CD14-positive monocyte (primary cell): ENCODE measurements at regions not wholly inside any gene's neighbourhood (a gene's known extent, or its start where the extent isn't known, plus 50 kb on each side); places are given as distances from the start of the nearest gene placed in this dataset.

Experiments used
- DNase-seq, 3 donors: peaks; one replicate each; pipeline ENCODE4 v3.0.0-alpha.2; 2011 to 2022
- H2AFZ ChIP-seq: 2 replicates; pipeline ENCODE4 v1.6.0; 2012; ENCODE audit warnings: mild to moderate bottlenecking, low read depth, low read length, inconsistent platforms; ENCODE audit not compliant: insufficient read depth, poor library complexity, severe bottlenecking
- H3K27ac ChIP-seq, 2 donors: 1 replicate in 1 of 2; 2 replicates in 1 of 2; pipeline ENCODE4 v1.5.1; 2012 to 2013; ENCODE audit warnings: low read length in 2 of 2, control low read depth in 1 of 2, inconsistent platforms in 1 of 2, low read depth in 1 of 2, mild to moderate bottlenecking in 1 of 2
- H3K27me3 ChIP-seq, 2 donors: one replicate each; pipeline versions ENCODE4 v1.6.0 to v1.6.1; 2011 to 2013; ENCODE audit warnings: low read length in 2 of 2; ENCODE audit not compliant: control insufficient read depth in 2 of 2, insufficient read depth in 2 of 2
- H3K36me3 ChIP-seq, 2 donors: replicated peaks in 1 of 2; 1 replicate in 1 of 2; 2 replicates in 1 of 2; pipeline versions ENCODE4 v1.5.1 to v1.6.1; 2012 to 2013; ENCODE audit warnings: low read length in 2 of 2, control low read depth in 1 of 2, inconsistent platforms in 1 of 2, mild to moderate bottlenecking in 1 of 2; ENCODE audit not compliant: insufficient read depth in 2 of 2, control insufficient read depth in 1 of 2
- H3K4me1 ChIP-seq, 2 donors: 1 replicate in 1 of 2; 2 replicates in 1 of 2; pipeline versions ENCODE4 v1.5.1 to v1.6.1; 2012 to 2013; ENCODE audit warnings: low read length in 2 of 2, control low read depth in 1 of 2, inconsistent platforms in 1 of 2, mild to moderate bottlenecking in 1 of 2, moderate library complexity in 1 of 2; ENCODE audit not compliant: insufficient read depth in 2 of 2, control insufficient read depth in 1 of 2
- H3K4me2 ChIP-seq: replicated peaks from 2 replicates; pipeline ENCODE3; 2012; ENCODE audit warnings: low read length, moderate library complexity, mild to moderate bottlenecking; ENCODE audit not compliant: poor library complexity, severe bottlenecking; ENCODE audit errors: extremely low read depth
- H3K4me3 ChIP-seq, 3 experiments: fragments of 200-600 bp in 1 of 3; sonication (generic) in 1 of 3; replicated peaks in 1 of 3; 1 replicate in 2 of 3; 2 replicates in 1 of 3; pipeline ENCODE4 v1.5.1; 2011 to 2013; ENCODE audit warnings: low read length in 3 of 3, mild to moderate bottlenecking in 3 of 3, control low read depth in 2 of 3, low read depth in 2 of 3, inconsistent platforms in 1 of 3, moderate library complexity in 1 of 3
- H3K79me2 ChIP-seq: 2 replicates; pipeline ENCODE4 v1.6.0; 2012; ENCODE audit warnings: mild to moderate bottlenecking, control low read depth, inconsistent platforms, low read length, moderate library complexity; ENCODE audit not compliant: insufficient read depth
- H3K9ac ChIP-seq: 2 replicates; pipeline ENCODE4 v1.6.0; 2017; ENCODE audit warnings: low read length, mild to moderate bottlenecking; ENCODE audit not compliant: insufficient read depth, poor library complexity, severe bottlenecking
- H3K9me3 ChIP-seq, 2 donors: replicated peaks in 1 of 2; 1 replicate in 1 of 2; 2 replicates in 1 of 2; pipeline versions ENCODE4 v1.5.1 to v1.6.1; 2012 to 2013; ENCODE audit warnings: low read length in 2 of 2, control low read depth in 1 of 2; ENCODE audit not compliant: control insufficient read depth in 1 of 2, insufficient read depth in 1 of 2
- H4K20me1 ChIP-seq: 2 replicates; pipeline ENCODE4 v1.6.0; 2012; ENCODE audit warnings: mild to moderate bottlenecking, low read length, control low read depth, moderate library complexity; ENCODE audit not compliant: insufficient read depth
- H3K27ac Mint-ChIP-seq, 7 donors: one replicate each; pipeline ENCODE4 v1.8.0; 2020; ENCODE audit warnings: mild to moderate bottlenecking in 7 of 7, mixed read lengths in 7 of 7, moderate library complexity in 6 of 7, inconsistent platforms in 2 of 7
- H3K27me3 Mint-ChIP-seq, 3 donors: one replicate each; pipeline ENCODE4 v1.8.0; 2021 to 2022; ENCODE audit warnings: low read depth in 3 of 3, mild to moderate bottlenecking in 3 of 3, mixed read lengths in 3 of 3, moderate library complexity in 3 of 3, inconsistent platforms in 1 of 3
- H3K36me3 Mint-ChIP-seq, 2 donors: one replicate each; pipeline ENCODE4 v1.8.0; 2020; ENCODE audit warnings: mixed read lengths in 2 of 2, inconsistent platforms in 1 of 2, mild to moderate bottlenecking in 1 of 2
- H3K4me1 Mint-ChIP-seq: one replicate; pipeline ENCODE4 v1.8.0; 2020; ENCODE audit warnings: mild to moderate bottlenecking, mixed read lengths
- H3K4me3 Mint-ChIP-seq, 2 donors: one replicate each; pipeline ENCODE4 v1.8.0; 2020; ENCODE audit warnings: mild to moderate bottlenecking in 2 of 2, mixed read lengths in 2 of 2, moderate library complexity in 1 of 2
- H3K9me3 Mint-ChIP-seq, 7 donors: one replicate each; pipeline ENCODE4 v1.8.0; 2020 to 2022; ENCODE audit warnings: mixed read lengths in 7 of 7, mild to moderate bottlenecking in 6 of 7, moderate library complexity in 6 of 7, inconsistent platforms in 2 of 7
- WGBS: methylation state at CpG from one replicate; pipeline ENCODE4 v1.1.5; 2013; ENCODE audit warnings: missing lambda C conversion rate; ENCODE audit not compliant: insufficient coverage; 5-methylcytosine and 5-hydroxymethylcytosine counted together
- intact Hi-C, 2 donors: fragments of 100-400 bp; cut with micrococcal nuclease; formaldehyde crosslinking; loops; one replicate each; pipeline versions ENCODE4 v1.15.0 to v1.15.1; 2023
- TF ChIP-seq, protein P1 (sequence below): fragments of 200-600 bp; IDR thresholded peaks from one replicate; pipeline ENCODE4 v1.8.0; 2022; ENCODE audit warnings: antibody characterized with exemption, mild to moderate bottlenecking

DNA sequence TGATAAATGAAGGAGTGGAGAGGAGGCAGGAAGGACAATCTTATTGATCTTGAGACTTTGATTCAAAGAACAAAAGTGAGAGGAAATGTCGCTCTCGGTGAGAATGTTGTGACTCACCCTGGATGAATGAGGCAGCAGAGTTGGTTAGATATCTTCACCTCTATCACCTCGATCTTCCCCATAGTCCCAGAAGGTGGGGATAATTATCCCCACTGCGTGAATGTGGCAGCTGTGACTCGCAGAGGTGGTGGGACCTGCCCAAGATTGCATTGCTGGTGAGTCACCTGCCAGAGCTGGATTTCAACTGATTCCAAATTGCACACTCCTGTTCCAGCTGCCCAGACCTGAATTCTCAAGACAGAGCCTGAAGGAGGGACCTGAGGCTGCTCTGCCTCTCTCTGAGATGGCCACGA, 105.0 kb downstream of the MATN1 start:
- Mint-ChIP-seq H3K4me3 (no peak overlapping the region), H3K36me3 (no peaks in the 10 kb centered on the region), H3K27ac (no peak overlapping the region), H3K4me1 (no peaks in the 10 kb centered on the region), H3K9me3 (peaks cover 3 to 9% (median 6%) of the 10 kb centered on the region in 7 donors), H3K27me3 (peaks cover 0 to 10% (median 5%) of the 10 kb centered on the region in 3 donors)
- peaks cover 0 to 5% of the 10 kb centered on the region in 2 donors for H3K9me3 ChIP-seq
- H3K27ac ChIP-seq, result no peak overlapping the region
- no peak overlapping the region for H3K9ac ChIP-seq
- DNase-seq, result no peak
- H3K79me2 ChIP-seq, result no peaks in the 10 kb centered on the region
- H4K20me1 ChIP-seq, result no peaks in the 10 kb centered on the region
- TF ChIP-seq, protein P1, sequence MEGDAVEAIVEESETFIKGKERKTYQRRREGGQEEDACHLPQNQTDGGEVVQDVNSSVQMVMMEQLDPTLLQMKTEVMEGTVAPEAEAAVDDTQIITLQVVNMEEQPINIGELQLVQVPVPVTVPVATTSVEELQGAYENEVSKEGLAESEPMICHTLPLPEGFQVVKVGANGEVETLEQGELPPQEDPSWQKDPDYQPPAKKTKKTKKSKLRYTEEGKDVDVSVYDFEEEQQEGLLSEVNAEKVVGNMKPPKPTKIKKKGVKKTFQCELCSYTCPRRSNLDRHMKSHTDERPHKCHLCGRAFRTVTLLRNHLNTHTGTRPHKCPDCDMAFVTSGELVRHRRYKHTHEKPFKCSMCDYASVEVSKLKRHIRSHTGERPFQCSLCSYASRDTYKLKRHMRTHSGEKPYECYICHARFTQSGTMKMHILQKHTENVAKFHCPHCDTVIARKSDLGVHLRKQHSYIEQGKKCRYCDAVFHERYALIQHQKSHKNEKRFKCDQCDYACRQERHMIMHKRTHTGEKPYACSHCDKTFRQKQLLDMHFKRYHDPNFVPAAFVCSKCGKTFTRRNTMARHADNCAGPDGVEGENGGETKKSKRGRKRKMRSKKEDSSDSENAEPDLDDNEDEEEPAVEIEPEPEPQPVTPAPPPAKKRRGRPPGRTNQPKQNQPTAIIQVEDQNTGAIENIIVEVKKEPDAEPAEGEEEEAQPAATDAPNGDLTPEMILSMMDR, result no peak
- no peaks in the 10 kb centered on the region for H3K27me3 ChIP-seq
- WGBS, result 61% methylated on average over 3 of the region's 6 CpGs
- no peaks in the 10 kb centered on the region for H3K36me3 ChIP-seq
- H2AFZ ChIP-seq, result no peak overlapping the region
- no peak overlapping the region for H3K4me2 ChIP-seq
- intact Hi-C loops, result no loop called here
- no peaks in the 10 kb centered on the region for H3K4me1 ChIP-seq
- H3K4me3 ChIP-seq, result no peak overlapping the region

DNA sequence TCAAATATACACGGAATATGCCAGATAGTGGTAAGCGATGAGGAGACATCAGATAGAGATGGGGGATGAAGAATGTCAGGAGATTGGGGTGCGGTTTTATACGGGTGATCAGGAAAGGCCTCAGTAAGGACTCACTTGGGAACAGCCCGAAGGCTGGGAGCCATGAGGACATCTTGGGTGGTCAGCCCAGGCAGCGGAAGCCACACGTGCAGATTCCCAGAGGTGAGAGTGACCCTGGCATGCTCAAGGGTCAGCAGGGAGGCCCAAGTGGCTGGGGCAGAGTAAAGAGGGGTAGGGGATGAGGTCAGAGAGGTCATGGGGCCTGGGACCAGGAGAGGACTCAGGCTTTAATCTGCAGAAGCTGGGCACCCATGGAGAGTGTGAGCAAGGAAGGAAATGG, 106.6 kb downstream of the MATN1 start:
- no peak overlapping the region for H3K27ac ChIP-seq
- H3K36me3 ChIP-seq, result no peaks in the 10 kb centered on the region
- TF ChIP-seq, protein P1, result no peak
- no peaks in the 10 kb centered on the region for H4K20me1 ChIP-seq
- peaks cover 0 to 4% (median 0%) of the 10 kb centered on the region in 7 donors for H3K9me3 Mint-ChIP-seq
- no peaks in the 10 kb centered on the region for H3K4me1 Mint-ChIP-seq
- H3K36me3 Mint-ChIP-seq, result no peaks in the 10 kb centered on the region
- 92% methylated on average over 7 of the region's 7 CpGs for WGBS
- no peaks in the 10 kb centered on the region for H3K79me2 ChIP-seq
- no peak overlapping the region for H3K27ac Mint-ChIP-seq
- DNase-seq, result no peak
- no peak overlapping the region for H3K4me3 ChIP-seq
- H3K9me3 ChIP-seq, result no peaks in the 10 kb centered on the region
- H3K27me3 ChIP-seq, result no peaks in the 10 kb centered on the region
- peaks cover 0 to 11% (median 5%) of the 10 kb centered on the region in 3 donors for H3K27me3 Mint-ChIP-seq
- no peak overlapping the region for H3K4me3 Mint-ChIP-seq
- no peak overlapping the region for H3K4me2 ChIP-seq
- intact Hi-C loops, result no loop called here
- H3K9ac ChIP-seq, result no peak overlapping the region
- no peak overlapping the region for H2AFZ ChIP-seq
- H3K4me1 ChIP-seq, result no peaks in the 10 kb centered on the region
